ENCODE measurements at regions not wholly inside any gene's neighbourhood (a gene's known extent, or its start where the extent isn't known, plus 50 kb on each side); places are given as distances from the start of the nearest gene placed in this dataset.
"Not testable (repeated sequence)": the region's sequence is repeated elsewhere in the genome, so short reads cannot be mapped to it uniquely, and the experiment has no call there.

GRCh38 chr5:40346901-40347300, 332.8 kb upstream of the PTGER4 start:
- DNase-seq = no peak

GRCh38 chr5:40338434-40338833, 341.3 kb upstream of the PTGER4 start:
- DNase-seq = not testable (repeated sequence)

GRCh38 chr5:40334242-40334635, 345.5 kb upstream of the PTGER4 start:
- no peak for DNase-seq

GRCh38 chr5:40333459-40334241, 346.1 kb upstream of the PTGER4 start:
- no peak for DNase-seq

- no peak for DNase-seq
Measured at GRCh38 chr5:40332970-40333369, 346.7 kb upstream of the PTGER4 start.

- no peak for DNase-seq
Measured at GRCh38 chr5:40331616-40332015, 348.1 kb upstream of the PTGER4 start.

GRCh38 chr5:40321514-40321913, 358.2 kb upstream of the PTGER4 start:
- no peak for DNase-seq

GRCh38 chr5:40318395-40318794, 361.3 kb upstream of the PTGER4 start:
- DNase-seq = no peak

- no peak for DNase-seq
Measured at GRCh38 chr5:40317023-40317422, 362.7 kb upstream of the PTGER4 start.

- DNase-seq = no peak
Measured at GRCh38 chr5:40315126-40315525, 364.6 kb upstream of the PTGER4 start.

GRCh38 chr5:40314275-40314674, 365.4 kb upstream of the PTGER4 start:
- no peak for DNase-seq

- no peak for DNase-seq
Measured at GRCh38 chr5:40312205-40312604, 367.5 kb upstream of the PTGER4 start.

GRCh38 chr5:40309851-40310250, 369.9 kb upstream of the PTGER4 start:
- no peak for DNase-seq

- no peak for DNase-seq
Measured at GRCh38 chr5:40308867-40309266, 370.8 kb upstream of the PTGER4 start.

GRCh38 chr5:40307920-40308319, 371.8 kb upstream of the PTGER4 start:
- no peak for DNase-seq

GRCh38 chr5:40306869-40307487, 372.7 kb upstream of the PTGER4 start:
- DNase-seq = no peak

- no peak for DNase-seq
Measured at GRCh38 chr5:40292006-40292405, 387.7 kb upstream of the PTGER4 start.

- no peak for DNase-seq
Measured at GRCh38 chr5:40291338-40291737, 388.4 kb upstream of the PTGER4 start.

- no peak for DNase-seq
Measured at GRCh38 chr5:40288800-40289485, 390.8 kb upstream of the PTGER4 start.

- no peak for DNase-seq
Measured at GRCh38 chr5:40284863-40285262, 394.9 kb upstream of the PTGER4 start.

- DNase-seq = no peak
Measured at GRCh38 chr5:40278881-40279280, 400.8 kb upstream of the PTGER4 start.

GRCh38 chr5:40277161-40277906, 402.4 kb upstream of the PTGER4 start:
- peak in 1 of 2 experiments; percentile 34 for DNase-seq

GRCh38 chr5:40276426-40277102, 403.2 kb upstream of the PTGER4 start:
- peak in 1 of 2 experiments; percentile 6 for DNase-seq

All from stimulated activated CD4-positive, alpha-beta T cell treated with anti-CD3 and anti-CD28 coated beads, Interleukin-4, amount 100 ng/mL, for 4 hours (primary cell).